A673 (cell line): ENCODE measurements at regions not wholly inside any gene's neighbourhood (a gene's known extent, or its start where the extent isn't known, plus 50 kb on each side); places are given as distances from the start of the nearest gene placed in this dataset.

Experiments
- BruUV-seq: library from RNA; stranded (reverse); fragments of 400-500 nt; replicated peaks from 2 replicates; lab custom pipeline; 2021; lab: Mats Ljungman, UMichigan
- CTCF ChIA-PET: fragments of 300-600 bp; sonication (Branson Sonifier 250); formaldehyde crosslinking; loops from one replicate; lab custom pipeline; 2022; ENCODE audit warnings: antibody characterized with exemption; lab: Charles Lee
- POLR2A ChIA-PET: fragments of 300-600 bp; sonication (Branson Sonifier 250); formaldehyde crosslinking; loops from one replicate; lab custom pipeline; 2022; ENCODE audit warnings: antibody characterized with exemption; ENCODE audit not compliant: low non-redundant PET; lab: Charles Lee
- DNase-seq: peaks from one replicate; pipeline ENCODE4 v3.0.0-alpha.2; 2015; ENCODE audit warnings: low spot score
- H3K27ac ChIP-seq: fragments of 200-600 bp; sonication (generic); 2 replicates; pipeline ENCODE4 v1.5.1; 2016; ENCODE audit warnings: mixed run types, low read depth, mild to moderate bottlenecking, mixed read lengths, antibody characterized with exemption, low read length; ENCODE audit not compliant: poor library complexity, severe bottlenecking
- H3K27me3 ChIP-seq: fragments of 200-600 bp; sonication (generic); replicated peaks from 2 replicates; pipeline ENCODE4 v1.6.1; 2017; ENCODE audit warnings: mixed run types, low read depth, mild to moderate bottlenecking, mixed read lengths, antibody characterized with exemption, low read length; ENCODE audit not compliant: insufficient read depth, poor library complexity
- H3K36me3 ChIP-seq: fragments of 200-600 bp; sonication (generic); 2 replicates; pipeline ENCODE4 v1.6.1; 2016; ENCODE audit warnings: mixed run types, mild to moderate bottlenecking, mixed read lengths, antibody characterized with exemption, low read length; ENCODE audit not compliant: insufficient read depth, poor library complexity, severe bottlenecking
- H3K4me1 ChIP-seq: fragments of 200-600 bp; sonication (generic); 2 replicates; pipeline ENCODE4 v1.6.1; 2017; ENCODE audit warnings: mixed run types, mild to moderate bottlenecking, mixed read lengths, antibody characterized with exemption, low read length; ENCODE audit not compliant: insufficient read depth, poor library complexity, severe bottlenecking
- H3K4me3 ChIP-seq: fragments of 200-600 bp; sonication (generic); 2 replicates; pipeline ENCODE4 v1.5.1; 2016; ENCODE audit warnings: low read depth, mixed run types, mild to moderate bottlenecking, mixed read lengths, low read length; ENCODE audit not compliant: poor library complexity, severe bottlenecking
- H3K9me3 ChIP-seq: fragments of 200-600 bp; sonication (generic); 2 replicates; pipeline ENCODE4 v1.6.1; 2016; ENCODE audit warnings: mixed run types, low read depth, mild to moderate bottlenecking, mixed read lengths, antibody characterized with exemption, low read length; ENCODE audit not compliant: poor library complexity, severe bottlenecking
- CTCF ChIP-seq: fragments of 300-800, 200-600 bp; sonication (generic); conservative IDR thresholded peaks from 2 replicates; pipeline ENCODE4 v1.5.1; 2017; ENCODE audit warnings: low read depth, mild to moderate bottlenecking, antibody characterized with exemption, low read length, moderate library complexity, mixed read lengths
- EZH2 ChIP-seq: fragments of 200-600 bp; sonication (generic); IDR thresholded peaks from 2 replicates; pipeline ENCODE4 v1.6.1; 2017; ENCODE audit warnings: borderline replicate concordance, low read depth, mild to moderate bottlenecking, mixed read lengths, antibody characterized with exemption, low read length; ENCODE audit not compliant: poor library complexity, severe bottlenecking
- intact Hi-C: fragments of 100-400 bp; cut with micrococcal nuclease; formaldehyde crosslinking; loops from one replicate; pipeline ENCODE4 v1.10.0; 2022; ENCODE audit not compliant: unreplicated experiment

GRCh38 chr1:56079391-56079790, 500.0 kb downstream of the PLPP3 start:
- no peaks in the 10 kb centered on the region for H3K36me3 ChIP-seq
- no peaks in the 10 kb centered on the region for H3K9me3 ChIP-seq
- CTCF ChIA-PET: no interaction called here
- POLR2A ChIA-PET: no interaction called here
- intact Hi-C loops: no loop called here
- TF ChIP-seq CTCF: no peak
- TF ChIP-seq EZH2: no peak
- no TSS peak for BruUV-seq
- no peak overlapping the region for H3K27ac ChIP-seq
- H3K4me1 ChIP-seq: no peaks in the 10 kb centered on the region
- peaks cover 3% of the 10 kb centered on the region for H3K27me3 ChIP-seq
- no peak for DNase-seq
- no peak overlapping the region for H3K4me3 ChIP-seq

- Histone ChIP-seq H3K9me3 (no peaks in the 10 kb centered on the region), H3K27me3 (peaks cover 3% of the 10 kb centered on the region), H3K4me3 (no peak overlapping the region), H3K4me1 (no peaks in the 10 kb centered on the region), H3K27ac (no peak overlapping the region), H3K36me3 (no peaks in the 10 kb centered on the region)
- no TSS peak for BruUV-seq
- TF ChIP-seq EZH2 (no peak), CTCF (no peak)
- no peak for DNase-seq
- intact Hi-C loops: no loop called here
- ChIA-PET CTCF (no interaction called here), POLR2A (no interaction called here)
These were observed 502.2 kb downstream of the PLPP3 start for GRCh38 chr1:56077206-56077605.

- CTCF ChIA-PET: no interaction called here
- no peak for TF ChIP-seq EZH2
- TF ChIP-seq CTCF: no peak
These were observed 505.2 kb downstream of the PLPP3 start for GRCh38 chr1:56074007-56074651.

More at GRCh38 chr1:56074007-56074651, 505.2 kb downstream of the PLPP3 start:
- POLR2A ChIA-PET: interaction anchor here (0.7 kb wide), 1 partner anchor 289 kb away, joined by 3 read pairs; no protein-coding TSS in a partner anchor
- Histone ChIP-seq H3K27ac (no peak overlapping the region), H3K27me3 (no peaks in the 10 kb centered on the region), H3K4me1 (no peaks in the 10 kb centered on the region), H3K4me3 (no peak overlapping the region), H3K36me3 (no peaks in the 10 kb centered on the region), H3K9me3 (no peaks in the 10 kb centered on the region)
- intact Hi-C loops: no loop called here
- DNase-seq: no peak
- BruUV-seq: no TSS peak
